AG04449 (cell line): ENCODE measurements at regions not wholly inside any gene's neighbourhood (a gene's known extent, or its start where the extent isn't known, plus 50 kb on each side); places are given as distances from the start of the nearest gene placed in this dataset.

ENCODE experiments used
- CTCF ChIA-PET: fragments of 350-600 bp; formaldehyde crosslinking; extraction: SDS; loops from one replicate; lab custom pipeline; 2021; ENCODE audit warnings: antibody characterized with exemption; lab: Yijun Ruan, JAX
- POLR2A ChIA-PET: fragments of 400-600, 350-600 bp; formaldehyde crosslinking; extraction: SDS; loops from one replicate; lab custom pipeline; 2020; ENCODE audit warnings: antibody characterized with exemption, inconsistent platforms; lab: Yijun Ruan, JAX
- DNase-seq: peaks from one replicate; pipeline ENCODE4 v3.0.0-alpha.2; 2010; ENCODE audit warnings: low read depth, low spot score
- H3K4me3 ChIP-seq: 2 replicates; pipeline ENCODE4 v1.5.1; 2011; ENCODE audit warnings: low read depth, mild to moderate bottlenecking, control low read depth, low read length
- CTCF ChIP-seq: IDR thresholded peaks from one replicate; pipeline ENCODE4 v1.5.1; 2011; ENCODE audit warnings: mild to moderate bottlenecking, moderate library complexity, low read length, control low read depth, inconsistent platforms; ENCODE audit not compliant: insufficient read depth; ENCODE audit errors: missing control alignments

GRCh38 chr2:82491591-82491990 is 1967.5 kb downstream of the SUCLG1 start:
- ChIA-PET CTCF (no interaction called here), POLR2A (no interaction called here)
- DNase-seq, result no peak
- H3K4me3 ChIP-seq, result no peak overlapping the region
- TF ChIP-seq CTCF, result no peak

GRCh38 chr2:82487354-82487753 is 1971.7 kb downstream of the SUCLG1 start:
- POLR2A ChIA-PET, result no interaction called here
- TF ChIP-seq CTCF, result no peak
- CTCF ChIA-PET, result no interaction called here
- H3K4me3 ChIP-seq, result no peak overlapping the region
- no peak for DNase-seq

- TF ChIP-seq CTCF, result no peak
- no peak for DNase-seq
- CTCF ChIA-PET, result no interaction called here
- no peak overlapping the region for H3K4me3 ChIP-seq
- POLR2A ChIA-PET, result no interaction called here
These were observed 1973.4 kb downstream of the SUCLG1 start for GRCh38 chr2:82485701-82486100.

GRCh38 chr2:82481207-82481606 is 1977.9 kb downstream of the SUCLG1 start:
- no peak for TF ChIP-seq CTCF
- POLR2A ChIA-PET, result no interaction called here
- CTCF ChIA-PET, result no interaction called here
- DNase-seq, result no peak
- no peak overlapping the region for H3K4me3 ChIP-seq

GRCh38 chr2:82478641-82479040 is 1980.4 kb downstream of the SUCLG1 start:
- POLR2A ChIA-PET, result no interaction called here
- CTCF ChIA-PET, result no interaction called here
- DNase-seq, result no peak
- no peak for TF ChIP-seq CTCF
- H3K4me3 ChIP-seq, result no peak overlapping the region

- no peak overlapping the region for H3K4me3 ChIP-seq
- POLR2A ChIA-PET, result no interaction called here
- TF ChIP-seq CTCF, result no peak
- DNase-seq, result no peak
- CTCF ChIA-PET, result no interaction called here
These were observed 1983.0 kb downstream of the SUCLG1 start for GRCh38 chr2:82476094-82476493.
